ENCODE measurements at regions not wholly inside any gene's neighbourhood (a gene's known extent, or its start where the extent isn't known, plus 50 kb on each side); places are given as distances from the start of the nearest gene placed in this dataset.

DNA sequence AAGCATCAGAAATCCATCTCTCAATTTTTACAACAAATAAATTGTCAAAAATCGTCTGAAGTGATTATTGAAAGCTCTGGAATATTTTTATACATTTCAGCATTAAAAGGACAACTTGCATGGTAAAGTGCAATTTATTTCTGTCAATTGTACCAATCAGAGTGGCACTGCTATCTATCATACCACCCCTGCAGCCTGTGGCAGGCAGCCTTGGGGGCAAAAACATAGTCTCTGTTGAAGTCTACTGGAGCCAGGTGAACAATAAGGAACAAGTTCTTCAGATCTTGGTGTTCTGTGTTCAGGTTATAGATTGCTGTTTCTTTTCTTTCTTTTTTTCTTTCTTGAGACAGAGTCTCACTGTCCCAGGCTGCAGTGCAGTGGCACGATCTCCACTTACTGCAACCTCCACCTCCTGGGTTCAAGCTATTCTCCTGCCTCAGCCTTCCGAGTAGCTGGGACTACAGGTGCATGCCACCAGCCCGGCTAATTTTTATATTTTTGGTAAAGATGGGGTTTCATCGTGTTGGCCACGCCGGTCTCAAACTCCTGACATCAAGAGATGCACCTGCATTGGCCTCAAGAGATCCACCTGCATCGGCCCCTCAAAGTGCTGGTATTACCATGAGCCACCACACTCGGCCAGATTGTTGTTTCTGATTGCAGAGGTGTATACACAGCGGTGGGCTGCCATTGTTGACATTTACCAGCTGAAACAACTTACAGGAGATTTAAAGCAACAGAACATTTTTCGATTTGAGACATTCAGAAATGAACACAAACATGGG lies 629.6 kb downstream of the SLC16A7 start:
- no peaks in the 10 kb centered on the region for H3K27me3 Mint-ChIP-seq (ENCODE audit: unreplicated experiment)
- intact Hi-C loops (cut with micrococcal nuclease; ENCODE audit: unreplicated experiment) = no loop called here
- CTCF ChIA-PET = no interaction called here
- TF ChIP-seq, protein P1, sequence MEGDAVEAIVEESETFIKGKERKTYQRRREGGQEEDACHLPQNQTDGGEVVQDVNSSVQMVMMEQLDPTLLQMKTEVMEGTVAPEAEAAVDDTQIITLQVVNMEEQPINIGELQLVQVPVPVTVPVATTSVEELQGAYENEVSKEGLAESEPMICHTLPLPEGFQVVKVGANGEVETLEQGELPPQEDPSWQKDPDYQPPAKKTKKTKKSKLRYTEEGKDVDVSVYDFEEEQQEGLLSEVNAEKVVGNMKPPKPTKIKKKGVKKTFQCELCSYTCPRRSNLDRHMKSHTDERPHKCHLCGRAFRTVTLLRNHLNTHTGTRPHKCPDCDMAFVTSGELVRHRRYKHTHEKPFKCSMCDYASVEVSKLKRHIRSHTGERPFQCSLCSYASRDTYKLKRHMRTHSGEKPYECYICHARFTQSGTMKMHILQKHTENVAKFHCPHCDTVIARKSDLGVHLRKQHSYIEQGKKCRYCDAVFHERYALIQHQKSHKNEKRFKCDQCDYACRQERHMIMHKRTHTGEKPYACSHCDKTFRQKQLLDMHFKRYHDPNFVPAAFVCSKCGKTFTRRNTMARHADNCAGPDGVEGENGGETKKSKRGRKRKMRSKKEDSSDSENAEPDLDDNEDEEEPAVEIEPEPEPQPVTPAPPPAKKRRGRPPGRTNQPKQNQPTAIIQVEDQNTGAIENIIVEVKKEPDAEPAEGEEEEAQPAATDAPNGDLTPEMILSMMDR (IDR thresholded peaks at IDR 0.05; ENCODE audit: unreplicated experiment) = no peak
- peaks cover 12% of the 10 kb centered on the region for H3K9me3 Mint-ChIP-seq (ENCODE audit: low read depth, unreplicated experiment)
- H3K4me1 Mint-ChIP-seq (ENCODE audit: low read depth, unreplicated experiment) = no peaks in the 10 kb centered on the region
- H3K27ac Mint-ChIP-seq (ENCODE audit: unreplicated experiment) = no peak overlapping the region
- no peaks in the 10 kb centered on the region for H3K36me3 Mint-ChIP-seq (ENCODE audit: insufficient read depth, unreplicated experiment)
- no peak overlapping the region for H3K4me3 Mint-ChIP-seq (ENCODE audit: low read depth, unreplicated experiment)
- BruUV-seq (replicated peaks) = no TSS peak
- DNase-seq = no peak

- Mint-ChIP-seq H3K27me3 (ENCODE audit: unreplicated experiment) (no peaks in the 10 kb centered on the region), H3K4me1 (ENCODE audit: low read depth, unreplicated experiment) (no peaks in the 10 kb centered on the region), H3K36me3 (ENCODE audit: insufficient read depth, unreplicated experiment) (no peaks in the 10 kb centered on the region), H3K27ac (ENCODE audit: unreplicated experiment) (no peak overlapping the region), H3K4me3 (ENCODE audit: low read depth, unreplicated experiment) (no peak overlapping the region), H3K9me3 (ENCODE audit: low read depth, unreplicated experiment) (peaks cover 13% of the 10 kb centered on the region)
- intact Hi-C loops (cut with micrococcal nuclease; ENCODE audit: unreplicated experiment) = no loop called here
- BruUV-seq (replicated peaks) = no TSS peak
- DNase-seq = no peak
- TF ChIP-seq, protein P1 (IDR thresholded peaks at IDR 0.05; ENCODE audit: unreplicated experiment) = no peak
- CTCF ChIA-PET = no interaction called here
Observed at GRCh38 chr12:60227916-60228315, 632.1 kb downstream of the SLC16A7 start.

- intact Hi-C loops (cut with micrococcal nuclease; ENCODE audit: unreplicated experiment) = no loop called here
- Mint-ChIP-seq H3K4me3 (ENCODE audit: low read depth, unreplicated experiment) (no peak overlapping the region), H3K4me1 (ENCODE audit: low read depth, unreplicated experiment) (no peaks in the 10 kb centered on the region), H3K27ac (ENCODE audit: unreplicated experiment) (no peak overlapping the region), H3K9me3 (ENCODE audit: low read depth, unreplicated experiment) (peaks cover 15% of the 10 kb centered on the region), H3K36me3 (ENCODE audit: insufficient read depth, unreplicated experiment) (no peaks in the 10 kb centered on the region), H3K27me3 (ENCODE audit: unreplicated experiment) (no peaks in the 10 kb centered on the region)
- no TSS peak for BruUV-seq (replicated peaks)
- CTCF ChIA-PET = no interaction called here
- TF ChIP-seq, protein P1 (IDR thresholded peaks at IDR 0.05; ENCODE audit: unreplicated experiment) = no peak
- no peak for DNase-seq
Observed at GRCh38 chr12:60230056-60230455, 634.2 kb downstream of the SLC16A7 start.

GRCh38 chr12:60231303-60231702 lies 635.5 kb downstream of the SLC16A7 start:
- no TSS peak for BruUV-seq (replicated peaks)
- no peaks in the 10 kb centered on the region for H3K4me1 Mint-ChIP-seq (ENCODE audit: low read depth, unreplicated experiment)
- CTCF ChIA-PET = no interaction called here

More at GRCh38 chr12:60231303-60231702, 635.5 kb downstream of the SLC16A7 start:
- TF ChIP-seq, protein P1 (IDR thresholded peaks at IDR 0.05; ENCODE audit: unreplicated experiment) = no peak
- H3K9me3 Mint-ChIP-seq (ENCODE audit: low read depth, unreplicated experiment) = peaks cover 9% of the 10 kb centered on the region
- H3K27me3 Mint-ChIP-seq (ENCODE audit: unreplicated experiment) = no peaks in the 10 kb centered on the region
- no peak for DNase-seq
- H3K36me3 Mint-ChIP-seq (ENCODE audit: insufficient read depth, unreplicated experiment) = no peaks in the 10 kb centered on the region
- H3K4me3 Mint-ChIP-seq (ENCODE audit: low read depth, unreplicated experiment) = no peak overlapping the region
- H3K27ac Mint-ChIP-seq (ENCODE audit: unreplicated experiment) = no peak overlapping the region
- intact Hi-C loops (cut with micrococcal nuclease; ENCODE audit: unreplicated experiment) = loop anchor here (1.0 kb wide), 1 partner anchor 48 kb away; no protein-coding TSS in a partner anchor

All from Calu3 (cell line).